IPS-15b (cell line): ENCODE measurements at regions not wholly inside any gene's neighbourhood (a gene's known extent, or its start where the extent isn't known, plus 50 kb on each side); places are given as distances from the start of the nearest gene placed in this dataset.

Source experiments
- H3K27me3 ChIP-seq: one replicate; pipeline ENCODE4 v1.6.1; 2013; ENCODE audit warnings: low read length; ENCODE audit not compliant: control insufficient read depth, insufficient read depth
- H3K36me3 ChIP-seq: one replicate; pipeline ENCODE4 v1.6.1; 2013; ENCODE audit warnings: low read length; ENCODE audit not compliant: control insufficient read depth, insufficient read depth
- H3K4me1 ChIP-seq: one replicate; pipeline ENCODE4 v1.6.1; 2013; ENCODE audit warnings: mild to moderate bottlenecking, low read length; ENCODE audit not compliant: control insufficient read depth, insufficient read depth
- H3K4me3 ChIP-seq: one replicate; pipeline ENCODE4 v1.5.1; 2013; ENCODE audit warnings: low read depth, low read length
- H3K9ac ChIP-seq: one replicate; pipeline ENCODE4 v1.6.1; 2013; ENCODE audit warnings: low read depth, mild to moderate bottlenecking, low read length
- H3K9me3 ChIP-seq: one replicate; pipeline ENCODE4 v1.6.1; 2013; ENCODE audit warnings: mild to moderate bottlenecking, low read length; ENCODE audit not compliant: control insufficient read depth, insufficient read depth

GRCh38 chr11:44404301-44404700 is 94.4 kb upstream of the ALX4 start:
- Histone ChIP-seq H3K4me1 (no peaks in the 10 kb centered on the region), H3K4me3 (no peak overlapping the region), H3K9ac (no peak overlapping the region), H3K9me3 (no peaks in the 10 kb centered on the region), H3K27me3 (no peaks in the 10 kb centered on the region), H3K36me3 (no peaks in the 10 kb centered on the region)

- no peaks in the 10 kb centered on the region for H3K27me3 ChIP-seq
- no peaks in the 10 kb centered on the region for H3K9me3 ChIP-seq
- no peak overlapping the region for H3K4me3 ChIP-seq
These were observed 94.9 kb upstream of the ALX4 start for GRCh38 chr11:44404736-44405395.

GRCh38 chr11:44407211-44407996 is 97.5 kb upstream of the ALX4 start:
- Histone ChIP-seq H3K4me1 (no peaks in the 10 kb centered on the region), H3K27me3 (peaks cover 4% of the 10 kb centered on the region), H3K36me3 (no peaks in the 10 kb centered on the region), H3K9ac (no peak overlapping the region), H3K4me3 (no peak overlapping the region), H3K9me3 (no peaks in the 10 kb centered on the region)

More at GRCh38 chr11:44404736-44405395, 94.9 kb upstream of the ALX4 start:
- H3K9ac ChIP-seq: no peak overlapping the region
- no peaks in the 10 kb centered on the region for H3K4me1 ChIP-seq
- no peaks in the 10 kb centered on the region for H3K36me3 ChIP-seq

GRCh38 chr11:44408141-44408540 is 98.2 kb upstream of the ALX4 start:
- no peaks in the 10 kb centered on the region for H3K36me3 ChIP-seq
- no peak overlapping the region for H3K9ac ChIP-seq
- no peaks in the 10 kb centered on the region for H3K9me3 ChIP-seq
- peaks cover 4% of the 10 kb centered on the region for H3K27me3 ChIP-seq
- H3K4me1 ChIP-seq: no peaks in the 10 kb centered on the region
- no peak overlapping the region for H3K4me3 ChIP-seq

- no peaks in the 10 kb centered on the region for H3K4me1 ChIP-seq
- H3K9ac ChIP-seq: no peak overlapping the region
- no peaks in the 10 kb centered on the region for H3K36me3 ChIP-seq
- H3K9me3 ChIP-seq: no peaks in the 10 kb centered on the region
- peaks cover 4% of the 10 kb centered on the region for H3K27me3 ChIP-seq
- no peak overlapping the region for H3K4me3 ChIP-seq
These were observed 99.0 kb upstream of the ALX4 start for GRCh38 chr11:44408711-44409470.

GRCh38 chr11:44409558-44410236 is 99.8 kb upstream of the ALX4 start:
- Histone ChIP-seq H3K4me1 (no peaks in the 10 kb centered on the region), H3K27me3 (peaks cover 4% of the 10 kb centered on the region), H3K9me3 (no peaks in the 10 kb centered on the region), H3K36me3 (no peaks in the 10 kb centered on the region), H3K9ac (no peak overlapping the region), H3K4me3 (no peak overlapping the region)

GRCh38 chr11:44416776-44417175 is 106.8 kb upstream of the ALX4 start:
- H3K27me3 ChIP-seq: peaks cover 6% of the 10 kb centered on the region
- H3K4me1 ChIP-seq: no peaks in the 10 kb centered on the region
- no peaks in the 10 kb centered on the region for H3K36me3 ChIP-seq
- H3K9ac ChIP-seq: no peak overlapping the region
- no peak overlapping the region for H3K4me3 ChIP-seq
- H3K9me3 ChIP-seq: no peaks in the 10 kb centered on the region

GRCh38 chr11:44417731-44418455 is 108.0 kb upstream of the ALX4 start:
- H3K9me3 ChIP-seq: no peaks in the 10 kb centered on the region
- no peaks in the 10 kb centered on the region for H3K4me1 ChIP-seq
- no peaks in the 10 kb centered on the region for H3K36me3 ChIP-seq
- peaks cover 2% of the 10 kb centered on the region for H3K27me3 ChIP-seq
- no peak overlapping the region for H3K4me3 ChIP-seq
- no peak overlapping the region for H3K9ac ChIP-seq

- Histone ChIP-seq H3K27me3 (peaks cover 2% of the 10 kb centered on the region), H3K36me3 (no peaks in the 10 kb centered on the region), H3K4me3 (no peak overlapping the region), H3K9ac (no peak overlapping the region), H3K9me3 (no peaks in the 10 kb centered on the region), H3K4me1 (no peaks in the 10 kb centered on the region)
These were observed 108.5 kb upstream of the ALX4 start for GRCh38 chr11:44418456-44418830.

- H3K4me3 ChIP-seq: no peak overlapping the region
- H3K9me3 ChIP-seq: no peaks in the 10 kb centered on the region
- no peaks in the 10 kb centered on the region for H3K4me1 ChIP-seq
- no peaks in the 10 kb centered on the region for H3K36me3 ChIP-seq
- no peak overlapping the region for H3K9ac ChIP-seq
- H3K27me3 ChIP-seq: peaks cover 2% of the 10 kb centered on the region
These were observed 111.2 kb upstream of the ALX4 start for GRCh38 chr11:44421090-44421675.

GRCh38 chr11:44423289-44423688 is 113.3 kb upstream of the ALX4 start:
- Histone ChIP-seq H3K36me3 (no peaks in the 10 kb centered on the region), H3K4me1 (no peaks in the 10 kb centered on the region), H3K27me3 (peaks cover 2% of the 10 kb centered on the region), H3K9me3 (no peaks in the 10 kb centered on the region), H3K9ac (no peak overlapping the region), H3K4me3 (no peak overlapping the region)
